HT-29 (cell line): ENCODE measurements at regions not wholly inside any gene's neighbourhood (a gene's known extent, or its start where the extent isn't known, plus 50 kb on each side); places are given as distances from the start of the nearest gene placed in this dataset.

Experiments used
- DNase-seq: peaks from one replicate; pipeline ENCODE4 v3.0.0-alpha.2; 2015; ENCODE audit warnings: low spot score

DNA sequence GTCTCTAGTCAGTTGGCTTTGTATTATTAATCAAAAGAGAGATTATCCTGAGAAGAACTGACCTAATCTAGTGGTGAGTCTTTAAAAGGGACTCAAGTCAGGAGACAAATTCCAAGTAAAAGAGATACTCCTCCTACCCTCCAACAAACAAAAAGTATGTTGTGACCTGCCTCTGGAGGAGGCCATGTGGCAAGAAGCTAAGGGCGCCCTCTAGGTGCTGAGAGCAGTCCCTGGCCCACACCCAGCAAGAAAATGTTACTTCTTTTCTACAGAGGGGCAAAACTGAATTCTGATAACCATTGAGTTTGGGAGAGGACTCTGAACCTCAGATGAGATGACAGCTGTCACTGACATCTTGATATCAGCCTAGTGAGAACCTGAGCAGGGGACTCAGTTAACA, 953.6 kb upstream of the AGA start:
- no peak for DNase-seq

DNA sequence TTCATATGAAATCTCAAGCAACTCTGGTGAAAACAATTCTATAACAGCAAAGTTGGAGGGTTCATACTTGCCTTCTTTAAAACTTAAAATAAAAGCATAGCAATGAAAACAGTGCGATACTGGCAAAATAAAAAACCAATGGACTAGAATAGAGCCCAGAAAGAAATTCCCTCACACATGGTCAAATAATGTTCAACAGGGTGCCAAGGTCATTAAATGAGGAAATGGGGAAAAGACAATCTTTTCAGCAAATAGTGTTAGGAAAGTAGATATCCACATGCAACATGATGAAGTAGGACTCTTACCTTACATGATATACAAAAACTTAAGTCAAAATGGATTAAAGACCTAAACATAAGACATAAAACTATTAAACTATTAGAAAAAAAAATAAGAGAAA, 970.2 kb upstream of the AGA start:
- DNase-seq: no peak

DNA sequence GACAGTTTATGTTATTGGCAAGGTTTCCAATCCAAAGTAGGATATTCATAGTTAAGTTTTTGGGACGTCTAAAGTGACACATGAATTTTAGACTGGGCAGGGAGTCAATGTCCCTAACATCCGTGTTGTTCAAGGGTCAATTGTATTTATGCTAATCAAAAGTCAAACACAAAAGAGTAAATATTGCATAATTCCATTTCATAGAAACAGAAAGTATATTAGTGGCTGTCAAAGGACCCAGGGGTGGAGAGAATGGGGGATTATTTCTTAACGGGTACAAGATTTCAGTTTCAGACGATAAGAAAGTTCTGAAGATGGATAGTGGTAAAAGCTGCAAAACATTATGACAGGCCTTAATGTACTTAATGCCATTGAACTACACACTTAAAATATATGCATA, 971.8 kb upstream of the AGA start:
- DNase-seq: peak; percentile 1

DNA sequence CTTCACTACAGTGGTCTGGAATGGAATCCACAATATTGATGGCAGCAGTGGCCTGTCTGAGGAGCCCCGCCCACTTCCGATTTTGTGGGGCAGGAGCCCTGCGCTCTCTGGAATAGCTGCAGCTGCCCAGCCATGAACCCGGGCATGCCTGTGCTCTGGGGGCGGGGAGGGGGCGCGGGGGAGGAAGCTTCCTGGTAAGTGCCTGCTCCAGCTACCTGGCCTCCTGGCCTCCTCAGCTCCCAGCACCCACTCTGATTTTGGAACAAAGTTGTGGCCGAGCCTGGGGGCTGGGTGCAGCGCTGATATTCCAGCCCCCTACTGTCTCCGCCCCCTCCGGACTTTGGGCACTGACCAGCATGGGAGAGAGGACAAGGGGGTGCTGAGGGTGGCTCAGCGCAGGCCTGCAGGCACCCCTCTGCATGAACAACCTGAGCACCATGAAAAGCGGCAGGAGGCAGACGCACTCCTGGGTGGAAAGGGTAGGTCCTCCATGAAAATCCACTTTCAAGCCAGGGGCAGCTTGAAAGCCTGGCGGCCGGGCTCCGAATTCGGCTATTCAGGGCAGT, 972.7 kb upstream of the AGA start:
- no peak for DNase-seq

DNA sequence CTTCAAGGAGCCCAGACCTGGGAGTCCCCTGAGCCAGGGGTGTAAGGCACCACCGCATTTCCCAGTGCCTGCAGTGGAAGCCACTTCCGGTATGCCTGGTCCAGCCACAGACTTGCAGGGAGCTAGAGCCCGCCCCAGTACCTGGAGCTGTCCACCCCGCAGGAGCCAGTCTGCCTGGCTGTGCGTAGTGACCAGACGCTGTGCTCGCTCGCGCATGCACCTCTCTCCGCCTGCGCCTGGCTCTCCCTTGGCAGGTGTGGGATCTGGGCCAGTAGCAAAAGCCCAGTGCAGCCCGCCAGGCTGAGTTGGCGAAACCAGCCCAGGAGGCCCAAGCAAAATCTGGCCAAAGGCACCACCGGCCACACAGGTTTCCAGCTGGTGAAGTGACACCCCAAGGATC, 973.7 kb upstream of the AGA start:
- DNase-seq: no peak

DNA sequence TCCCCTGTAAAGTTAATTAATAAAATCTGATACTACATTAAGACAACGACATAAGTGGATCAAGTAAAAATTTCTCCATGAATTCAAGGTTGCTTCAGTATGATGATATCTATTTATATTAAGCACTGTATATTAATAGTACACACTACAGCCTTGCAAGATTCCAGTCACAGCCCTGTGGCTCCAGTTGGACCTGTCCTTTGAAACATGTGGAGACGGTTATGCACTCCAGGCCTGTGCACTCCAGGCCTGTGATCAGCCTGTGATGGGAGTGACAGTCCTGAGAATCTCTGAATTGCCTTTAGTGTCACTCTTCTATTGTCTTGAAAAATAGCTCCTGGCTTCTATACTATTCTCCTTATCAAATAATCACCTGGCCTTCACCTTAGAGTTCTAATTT, 981.1 kb upstream of the AGA start:
- DNase-seq: no peak

DNA sequence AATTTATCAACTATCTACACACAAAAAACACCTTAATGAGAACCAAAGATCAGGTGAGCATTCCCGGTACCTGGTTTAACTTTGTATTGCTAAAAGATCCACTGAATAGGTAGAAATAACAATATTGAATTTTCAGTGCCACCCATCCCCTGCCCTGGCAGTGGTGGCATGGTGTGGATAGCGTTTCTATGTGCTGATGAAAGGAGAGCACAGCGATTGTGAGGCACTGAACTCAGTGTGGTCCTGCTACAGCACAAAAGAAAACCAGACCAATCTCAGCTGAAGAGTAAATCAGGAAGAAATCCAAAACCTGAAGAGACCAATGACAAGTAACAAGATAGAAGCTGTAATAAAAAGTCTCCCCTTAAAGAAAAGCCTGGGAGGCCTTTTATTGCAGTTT, 984.6 kb upstream of the AGA start:
- DNase-seq: no peak

DNA sequence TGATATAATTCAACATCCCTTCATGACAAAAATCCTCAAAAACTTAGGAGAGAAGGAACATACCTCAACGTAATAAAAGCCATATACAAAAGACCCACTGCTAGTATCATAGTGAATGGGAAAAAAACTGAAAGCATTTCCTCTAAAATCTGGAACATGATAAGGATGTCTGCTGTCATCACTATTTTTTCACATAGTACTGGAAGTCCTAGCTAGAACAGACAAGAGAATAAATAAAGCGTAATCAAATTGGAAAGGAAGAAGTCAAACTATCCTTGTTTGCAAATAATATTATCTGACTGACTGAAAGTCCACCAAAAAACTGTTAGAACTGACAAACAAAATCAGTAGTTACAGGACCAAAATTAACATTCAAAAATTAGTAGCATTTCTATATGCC, 985.4 kb upstream of the AGA start:
- DNase-seq: no peak

DNA sequence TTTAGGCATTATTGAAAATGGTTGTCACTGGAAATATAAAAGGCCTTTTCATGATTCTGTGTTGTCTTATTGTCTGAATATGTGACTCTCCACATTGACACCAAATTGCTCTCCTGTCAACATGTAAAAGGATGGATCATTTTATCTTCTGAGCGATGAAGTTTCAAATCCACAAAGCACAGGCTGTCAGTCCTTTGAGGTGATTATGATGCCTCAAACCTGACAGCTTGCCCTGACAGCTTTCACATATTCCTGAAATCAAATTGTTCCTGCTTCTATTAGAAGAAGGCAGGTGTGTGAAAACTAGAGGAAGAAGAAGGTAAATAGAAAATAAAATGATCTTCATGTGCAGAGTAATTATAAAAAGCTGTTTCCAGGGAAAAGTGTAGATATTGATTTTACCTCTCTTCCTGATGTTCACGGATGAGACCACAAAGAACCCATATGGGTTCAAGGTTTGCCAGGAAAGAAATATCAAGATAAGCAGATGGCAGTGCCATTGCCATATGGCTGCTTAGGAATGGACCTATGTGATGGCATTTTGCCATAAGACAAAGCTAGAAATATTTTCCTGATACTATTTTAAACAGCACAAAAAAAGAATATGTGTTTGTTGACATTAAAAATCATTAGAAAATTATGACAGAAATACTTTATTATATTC, 1006.3 kb upstream of the AGA start:
- no peak for DNase-seq

DNA sequence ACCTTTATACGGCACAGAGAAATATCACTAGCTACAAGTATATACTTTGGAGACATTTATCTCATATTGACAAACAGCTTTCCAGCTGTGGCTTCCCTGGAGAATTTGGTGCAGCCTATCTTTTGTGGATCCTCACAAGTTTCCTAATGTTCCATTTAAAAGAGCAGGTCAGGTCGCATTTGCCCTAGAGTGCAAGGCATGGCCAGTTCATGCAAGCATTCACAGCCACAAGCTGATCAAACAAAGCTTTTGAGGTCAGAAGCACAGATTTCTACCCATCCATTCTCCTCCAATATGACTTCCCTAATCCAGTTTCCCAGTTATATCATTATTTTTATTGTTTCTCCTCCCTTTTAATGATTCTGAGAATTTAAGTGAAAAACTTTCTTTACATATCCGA, 1008.4 kb upstream of the AGA start:
- DNase-seq: no peak

DNA sequence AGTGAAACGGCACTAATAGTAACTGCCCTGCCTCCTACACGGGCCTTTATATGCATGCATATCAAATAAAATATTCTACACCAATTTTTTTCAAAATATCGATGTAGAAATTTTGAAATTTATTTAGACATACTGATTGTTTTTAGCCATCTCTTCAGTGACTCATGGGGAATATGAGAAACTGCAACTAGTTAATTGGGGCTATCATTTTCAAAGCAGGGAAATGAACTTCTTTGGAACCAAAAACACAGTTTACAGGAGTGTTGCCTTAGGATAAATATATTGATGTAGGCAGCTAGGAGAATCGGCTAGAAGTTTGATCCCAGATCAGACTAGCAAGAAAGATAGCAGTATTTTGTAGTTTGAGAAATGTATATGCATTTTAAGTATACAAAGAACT, 1010.8 kb upstream of the AGA start:
- DNase-seq: no peak

DNA sequence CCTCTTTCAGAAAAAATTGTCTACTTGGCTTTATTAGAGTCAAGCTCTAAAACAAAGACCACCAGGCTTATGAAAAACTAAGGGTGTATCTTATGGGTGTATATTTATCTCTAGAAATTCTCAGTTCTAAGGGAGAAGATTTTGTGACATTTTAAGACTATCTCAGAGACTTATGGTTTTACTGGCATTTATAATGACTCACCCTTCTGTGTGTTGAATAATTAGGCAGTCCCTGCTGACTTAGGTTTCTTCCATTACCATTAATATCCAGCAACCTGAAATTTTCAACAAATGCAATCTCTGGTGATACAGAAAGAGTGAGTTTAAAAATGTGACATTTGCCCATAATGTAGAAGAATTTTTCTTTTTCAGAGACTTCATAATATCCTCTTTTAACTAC, 1015.0 kb upstream of the AGA start:
- no peak for DNase-seq

DNA sequence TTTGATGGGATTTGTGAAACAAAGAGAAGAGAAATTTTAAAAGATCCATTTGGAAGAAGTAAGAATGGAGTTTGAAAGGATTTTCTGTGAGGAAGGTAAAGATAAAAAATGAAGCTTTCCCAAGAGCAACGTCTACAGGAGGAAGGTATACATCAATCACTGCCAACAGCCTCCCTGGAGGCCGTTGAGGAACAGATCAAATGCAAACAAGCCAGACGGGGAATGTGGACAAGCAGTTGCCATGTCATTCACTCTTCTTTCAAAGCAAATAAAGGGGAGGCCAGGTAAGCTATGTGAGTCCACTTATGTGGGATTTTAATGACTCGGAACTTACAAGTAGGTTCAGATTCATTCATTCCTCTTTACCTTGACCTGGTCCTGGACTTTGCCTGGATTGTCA, 1020.5 kb upstream of the AGA start:
- DNase-seq: no peak

DNA sequence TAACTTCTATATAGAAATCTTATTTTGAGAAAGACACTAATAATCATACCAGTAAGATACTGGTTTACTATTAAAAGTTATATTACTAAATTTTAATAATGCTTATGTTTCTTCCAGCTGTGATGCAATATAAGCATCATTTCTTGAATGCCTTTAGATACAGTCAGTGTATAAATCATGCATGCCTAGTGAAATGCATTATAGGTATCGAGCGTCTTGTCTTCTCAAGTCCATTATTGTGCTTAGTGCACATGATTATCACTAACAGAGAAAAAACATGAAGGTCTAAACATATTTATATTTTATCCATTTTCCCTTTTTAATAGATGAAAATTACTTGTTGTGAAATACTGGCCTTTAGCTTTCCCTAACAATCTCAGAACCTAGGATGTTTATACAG, 1021.5 kb upstream of the AGA start:
- no peak for DNase-seq

DNA sequence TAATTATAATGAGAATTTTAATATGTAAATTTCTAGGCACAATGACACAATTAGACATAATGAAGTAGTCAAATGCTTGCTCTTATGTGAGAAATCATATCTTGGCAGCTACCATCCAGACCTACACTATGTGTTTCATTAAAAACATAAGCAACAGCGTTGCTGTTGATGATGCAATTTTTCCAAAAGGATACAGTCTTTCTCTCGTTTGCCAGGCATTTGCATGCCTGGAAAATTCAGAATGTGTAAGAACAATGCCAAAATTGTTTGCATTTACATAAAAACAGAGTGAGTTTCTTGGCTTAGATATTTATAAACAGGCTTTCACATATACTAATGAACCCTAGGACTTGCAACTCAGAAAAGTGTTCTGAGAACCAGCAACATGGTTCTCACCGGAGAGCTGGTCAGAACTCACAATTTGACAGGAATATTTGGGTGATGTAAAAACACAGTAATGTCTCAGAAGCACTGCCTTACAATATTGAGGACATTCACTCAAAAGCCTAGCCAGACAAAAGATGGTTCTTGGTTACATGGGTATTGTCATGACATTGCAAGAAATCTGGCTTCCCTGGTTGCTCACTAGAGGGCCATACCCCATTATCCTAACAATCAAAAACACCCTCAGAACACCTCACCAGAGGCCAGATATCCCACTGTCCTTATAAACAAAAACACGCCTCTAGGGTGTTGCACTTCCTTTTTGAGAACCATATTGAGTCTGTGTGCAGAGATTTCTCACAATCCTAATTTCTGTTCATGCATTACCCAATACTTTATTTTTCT, 1029.0 kb upstream of the AGA start:
- DNase-seq: no peak

DNA sequence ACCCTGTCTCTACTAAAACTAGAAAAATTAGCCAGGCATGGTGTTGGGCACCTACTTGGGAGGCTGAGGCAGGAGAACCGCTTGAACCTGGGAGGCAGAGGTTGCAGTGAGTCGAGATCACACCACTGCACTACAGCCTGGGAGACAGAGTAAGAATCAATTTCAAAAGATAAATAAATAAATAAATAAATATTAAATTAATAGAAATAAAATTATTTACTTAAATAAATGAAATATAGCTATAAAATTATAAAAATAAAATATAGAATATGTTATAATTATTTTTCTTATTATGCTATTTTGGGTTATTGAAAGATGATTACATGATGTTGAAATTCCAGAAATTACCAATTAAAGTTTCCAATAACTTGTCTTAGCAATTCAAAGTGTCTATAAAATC, 1029.8 kb upstream of the AGA start:
- DNase-seq: no peak

DNA sequence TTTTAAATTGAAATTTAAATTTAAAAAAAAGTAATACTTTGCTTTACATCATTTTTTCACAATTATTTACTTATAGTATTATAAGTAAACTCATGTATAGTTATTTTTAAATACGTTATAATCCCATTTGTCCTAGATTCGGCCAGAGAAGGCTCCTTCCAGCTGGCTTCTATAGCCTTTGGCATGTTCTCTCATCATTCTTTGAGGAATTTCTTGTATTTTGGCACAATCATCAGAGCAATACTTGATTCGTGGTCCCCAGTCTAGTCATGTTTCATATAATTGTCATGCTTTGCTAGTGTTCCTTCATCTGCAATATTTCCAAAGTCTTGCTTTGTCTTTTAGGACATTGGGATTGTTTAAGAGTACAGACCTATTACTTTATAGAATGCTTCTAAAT, 1037.9 kb upstream of the AGA start:
- no peak for DNase-seq

DNA sequence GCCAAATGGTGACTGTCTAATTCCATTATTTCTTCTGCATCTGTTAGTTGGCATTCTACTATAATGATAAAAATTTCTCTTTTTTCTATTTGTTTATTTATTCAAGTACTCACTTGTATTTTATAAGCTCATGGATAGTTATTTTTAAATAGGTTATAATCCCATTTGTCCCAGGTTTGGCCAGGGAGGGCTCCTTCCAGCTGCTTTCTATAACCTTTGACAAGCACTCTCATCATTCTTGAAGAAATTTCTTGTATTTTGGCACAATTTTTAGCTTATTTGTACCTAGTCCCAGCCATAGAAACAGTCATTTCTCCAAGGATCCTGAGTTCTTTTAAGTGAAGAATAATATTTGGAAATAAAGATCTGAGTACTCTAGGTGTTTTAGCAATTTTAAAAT, 1038.6 kb upstream of the AGA start:
- no peak for DNase-seq

DNA sequence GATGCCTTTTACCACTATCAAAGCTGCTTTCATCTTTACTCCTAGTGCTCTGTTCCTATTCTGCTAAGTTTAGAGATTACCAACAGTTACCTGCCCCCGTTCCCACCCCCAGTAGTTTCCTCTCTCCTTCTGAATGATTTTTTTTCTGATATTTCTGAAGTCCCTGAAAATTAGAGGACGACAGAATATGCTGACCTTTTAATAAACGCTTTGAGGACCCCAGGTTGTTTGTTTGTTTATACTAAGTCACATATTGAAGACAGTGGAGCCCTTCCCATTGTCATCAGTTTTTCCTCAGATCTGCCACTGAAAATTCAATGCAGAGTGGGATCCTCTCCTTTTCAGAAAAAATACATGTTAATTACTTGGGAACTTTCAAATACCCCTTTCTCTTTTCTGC, 1039.3 kb upstream of the AGA start:
- no peak for DNase-seq

DNA sequence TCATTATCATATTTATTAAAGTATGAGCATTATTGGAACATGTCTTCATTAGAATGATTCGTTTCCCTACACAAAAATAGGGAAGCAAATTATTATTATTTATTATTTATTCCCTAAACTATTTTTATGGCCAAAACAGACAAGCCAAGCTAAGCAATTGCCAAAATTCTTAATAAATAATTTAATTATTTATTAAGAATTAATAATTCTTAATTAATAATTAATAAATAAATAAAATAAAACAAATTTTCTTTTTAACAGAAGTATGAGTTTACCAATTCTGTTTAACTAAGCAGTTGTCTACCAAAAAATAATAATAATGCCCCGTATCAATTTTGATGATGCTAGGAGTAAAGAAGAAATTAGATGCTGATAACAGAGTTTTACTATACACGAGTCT, 1080.8 kb upstream of the AGA start:
- no peak for DNase-seq

DNA sequence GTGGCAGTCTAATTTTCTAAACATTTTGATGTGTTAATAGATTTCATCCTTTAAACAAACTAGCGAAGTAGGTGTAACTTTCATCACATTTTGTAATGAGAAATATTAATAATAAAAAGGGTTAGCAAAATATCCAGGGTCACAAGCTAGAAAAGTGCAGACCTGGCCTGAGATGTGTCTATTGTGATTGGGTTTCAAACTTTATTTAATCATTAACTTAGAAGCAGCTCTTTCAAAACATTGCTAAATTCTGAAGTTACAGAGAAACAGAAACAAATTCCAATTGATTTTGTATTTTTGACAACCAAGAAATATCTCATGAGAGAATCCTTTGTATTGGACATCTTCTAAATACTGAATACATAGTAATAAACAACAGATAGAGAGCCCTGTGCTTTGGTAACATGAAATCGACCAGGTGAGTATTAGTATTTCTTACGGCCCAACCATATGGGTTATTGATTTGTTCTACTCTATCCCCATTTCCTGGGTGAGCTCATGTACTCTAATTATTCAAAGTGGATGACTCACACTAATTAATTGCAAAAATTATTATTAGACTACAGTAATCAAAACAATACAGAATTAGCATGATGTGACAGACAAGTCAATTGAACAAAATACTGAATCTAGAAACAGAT, 1093.8 kb upstream of the AGA start:
- DNase-seq: no peak

DNA sequence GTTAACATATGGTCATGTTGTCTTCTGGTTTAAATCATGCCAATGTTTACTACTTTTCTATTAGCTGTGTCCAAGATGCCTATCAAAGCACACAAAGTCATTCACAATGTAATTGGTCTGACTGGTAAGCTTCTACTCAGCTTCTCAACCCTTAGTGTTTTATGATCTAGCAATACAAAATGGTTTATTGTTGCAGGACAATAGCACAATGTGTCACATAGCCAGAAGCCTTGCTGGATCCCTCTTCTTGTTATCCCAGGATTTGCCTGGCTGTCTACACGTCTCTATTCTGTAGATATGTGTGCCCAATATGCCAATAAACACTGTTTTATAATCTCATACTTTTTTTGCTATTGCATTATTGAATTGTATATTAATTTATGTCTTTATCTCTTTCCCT, 1111.0 kb upstream of the AGA start:
- no peak for DNase-seq

DNA sequence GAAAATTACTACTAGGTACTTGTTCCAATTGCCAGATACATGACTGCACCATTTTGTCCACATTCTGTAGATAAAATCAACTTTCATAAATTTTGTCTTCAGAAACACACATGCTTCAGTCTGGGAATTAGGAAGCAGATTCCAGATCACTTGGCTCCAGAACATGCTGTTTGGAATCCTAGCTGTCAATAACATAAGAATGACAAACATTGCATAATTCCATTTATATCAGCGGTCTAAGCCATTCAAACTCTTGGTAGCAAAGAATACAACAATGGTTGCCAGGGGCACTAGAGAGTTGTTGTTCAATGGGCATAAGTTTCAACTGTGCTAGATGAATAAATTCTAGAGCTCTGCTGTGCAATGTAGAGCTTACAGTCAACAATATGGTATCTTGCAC, 1112.1 kb upstream of the AGA start:
- DNase-seq: no peak
